Right renal pelvis (tissue), 4 donors: ENCODE measurements at regions not wholly inside any gene's neighbourhood (a gene's known extent, or its start where the extent isn't known, plus 50 kb on each side); places are given as distances from the start of the nearest gene placed in this dataset.

Experiments used
- DNase-seq, 4 donors: peaks; one replicate each; pipeline ENCODE4 v3.0.0-alpha.2; 2013; ENCODE audit warnings: low read depth in 4 of 4, low spot score in 3 of 4, missing footprints in 1 of 4

GRCh38 chr17:79269620-79270019, 195.0 kb downstream of the ENGASE start:
- DNase-seq = no peak

DNA sequence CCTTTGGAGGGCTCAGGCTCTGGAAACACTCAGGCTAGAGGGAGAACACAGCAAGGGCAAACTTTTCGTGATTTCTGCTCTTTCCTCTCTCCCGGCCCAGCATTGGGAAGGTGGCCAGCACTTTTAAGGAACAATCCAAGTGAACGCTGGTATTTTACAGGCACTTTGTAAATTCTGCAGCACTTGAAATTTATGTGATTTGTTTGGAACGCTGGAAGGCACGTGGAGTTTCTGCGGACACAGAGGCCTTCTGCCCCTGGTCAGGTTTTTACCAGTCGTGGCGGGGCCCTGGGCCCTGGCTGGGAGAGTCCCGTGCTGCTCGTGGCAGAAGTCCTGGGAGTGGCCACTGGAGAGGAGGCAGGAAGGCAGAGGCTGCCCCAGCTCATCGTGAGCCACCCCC, 188.6 kb downstream of the ENGASE start:
- no peak for DNase-seq

DNA sequence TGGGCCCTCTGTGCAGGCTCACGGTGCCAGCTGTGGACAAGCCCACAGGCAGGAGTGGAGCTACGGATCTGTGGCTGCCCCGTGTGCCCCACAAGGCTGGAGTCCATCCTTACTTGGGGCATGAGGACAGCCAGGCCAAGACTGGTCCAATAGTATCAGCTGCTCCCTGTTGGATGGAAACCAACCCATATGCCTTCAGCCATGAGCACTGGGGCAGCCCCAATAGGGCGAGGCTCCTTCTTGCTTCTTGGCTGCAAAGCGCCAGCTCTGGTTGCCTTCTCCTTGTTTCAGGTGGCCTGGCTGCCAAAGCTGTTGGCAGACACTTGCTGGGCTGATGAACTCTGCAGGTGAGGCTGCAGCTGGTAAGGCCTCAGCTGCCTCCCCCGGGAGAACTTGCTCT, 188.0 kb downstream of the ENGASE start:
- DNase-seq = no peak

- no peak for DNase-seq
Measured at GRCh38 chr17:79261355-79262072, 186.9 kb downstream of the ENGASE start.

- DNase-seq = no peak
Measured at GRCh38 chr17:79258843-79259242, 184.2 kb downstream of the ENGASE start.

DNA sequence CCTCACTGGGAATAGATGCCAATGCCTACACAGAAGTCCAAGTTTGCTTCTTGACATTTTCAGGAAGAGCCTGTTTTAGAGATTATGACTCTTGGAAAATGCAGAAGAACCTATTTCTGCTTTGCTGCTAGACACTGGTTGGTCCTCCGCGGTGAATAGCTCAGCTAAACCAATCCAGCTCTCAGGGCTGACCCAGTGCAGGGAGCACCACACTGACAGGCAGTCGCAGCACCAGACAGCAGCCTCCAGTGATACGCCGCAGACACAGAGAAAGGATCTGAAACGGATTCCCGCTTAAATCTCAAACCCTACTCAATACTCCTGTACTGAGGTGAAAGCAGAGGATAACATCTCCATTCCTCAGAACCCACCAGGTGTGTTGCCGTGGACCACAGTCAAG, 183.4 kb downstream of the ENGASE start:
- no peak for DNase-seq

GRCh38 chr17:79255926-79256585, 181.4 kb downstream of the ENGASE start:
- no peak for DNase-seq

DNA sequence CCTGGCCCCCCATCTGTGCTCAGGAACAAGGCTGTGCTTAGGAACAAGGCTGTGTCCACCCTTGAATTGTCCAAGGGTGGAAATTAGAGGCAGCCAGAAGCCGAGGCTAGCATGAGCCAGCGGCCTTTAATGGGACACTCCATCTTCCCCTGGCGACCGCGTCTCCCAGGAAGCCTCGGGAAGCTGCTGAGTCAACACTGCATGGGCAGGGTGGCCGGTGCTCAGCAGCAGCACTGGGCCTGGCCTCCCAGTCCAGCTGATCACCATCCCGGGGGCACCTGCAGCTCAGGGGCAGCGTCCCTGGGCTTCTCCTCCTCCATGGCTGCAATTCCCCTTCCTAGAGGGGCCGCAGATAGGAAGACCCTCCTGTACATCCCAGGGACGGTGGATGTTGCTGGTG, 180.8 kb downstream of the ENGASE start:
- DNase-seq = no peak

- no peak for DNase-seq
Measured at GRCh38 chr17:79255046-79255445, 180.4 kb downstream of the ENGASE start.

DNA sequence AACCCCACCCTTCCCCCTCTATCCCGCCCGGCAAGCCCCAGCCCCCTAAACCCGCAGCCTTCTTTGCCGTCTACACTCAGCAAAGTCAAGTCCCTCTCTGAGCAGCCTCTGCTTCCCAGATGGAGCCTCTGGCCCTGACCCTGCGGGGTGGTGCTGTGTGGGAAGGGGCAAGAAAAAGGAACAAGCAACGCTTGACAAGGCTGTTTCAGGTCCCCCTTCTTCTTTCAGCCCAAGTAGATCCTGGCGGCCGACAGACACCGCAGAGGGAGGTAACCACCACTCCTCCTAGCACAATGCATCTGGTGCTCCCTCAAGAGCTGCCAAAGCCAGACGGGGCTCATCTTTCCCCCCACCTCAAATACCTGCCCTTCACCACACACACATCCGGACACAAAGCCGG, 178.3 kb downstream of the ENGASE start:
- DNase-seq = no peak

- no peak for DNase-seq
Measured at GRCh38 chr17:79251824-79252223, 177.2 kb downstream of the ENGASE start.

GRCh38 chr17:79249929-79250521, 175.4 kb downstream of the ENGASE start:
- DNase-seq = no peak

DNA sequence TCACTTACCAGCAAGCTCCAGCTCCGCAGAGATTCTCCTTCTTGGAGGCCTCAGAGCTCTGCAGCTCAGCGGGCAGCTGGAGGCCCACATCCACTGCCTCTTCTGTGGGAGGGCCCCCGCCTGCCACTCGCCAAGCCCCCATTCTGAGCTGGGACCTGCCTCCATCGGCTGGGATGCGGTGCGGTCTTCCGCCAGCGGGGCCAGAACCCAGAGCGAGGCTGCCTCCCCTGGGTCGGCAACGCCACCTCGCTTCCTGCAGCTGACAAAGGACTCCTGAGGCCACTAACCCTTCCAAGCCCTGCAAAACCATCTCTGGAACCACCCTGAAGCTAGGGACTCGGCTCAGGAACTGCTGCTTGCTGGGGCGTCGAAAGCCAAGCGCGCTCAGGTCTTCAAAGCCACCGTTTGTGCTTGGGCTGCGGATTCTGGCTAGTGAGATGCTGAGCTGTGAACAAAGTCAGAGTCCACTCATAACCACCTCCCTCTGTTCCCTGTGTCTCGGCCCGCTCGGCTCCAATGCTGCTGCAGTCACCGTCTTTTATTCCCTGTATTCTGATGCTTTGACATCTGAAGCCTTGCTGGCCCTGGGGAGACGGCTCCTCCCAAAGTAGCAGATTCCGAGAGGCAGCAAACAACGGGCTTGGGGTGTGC, 174.3 kb downstream of the ENGASE start:
- no peak for DNase-seq

DNA sequence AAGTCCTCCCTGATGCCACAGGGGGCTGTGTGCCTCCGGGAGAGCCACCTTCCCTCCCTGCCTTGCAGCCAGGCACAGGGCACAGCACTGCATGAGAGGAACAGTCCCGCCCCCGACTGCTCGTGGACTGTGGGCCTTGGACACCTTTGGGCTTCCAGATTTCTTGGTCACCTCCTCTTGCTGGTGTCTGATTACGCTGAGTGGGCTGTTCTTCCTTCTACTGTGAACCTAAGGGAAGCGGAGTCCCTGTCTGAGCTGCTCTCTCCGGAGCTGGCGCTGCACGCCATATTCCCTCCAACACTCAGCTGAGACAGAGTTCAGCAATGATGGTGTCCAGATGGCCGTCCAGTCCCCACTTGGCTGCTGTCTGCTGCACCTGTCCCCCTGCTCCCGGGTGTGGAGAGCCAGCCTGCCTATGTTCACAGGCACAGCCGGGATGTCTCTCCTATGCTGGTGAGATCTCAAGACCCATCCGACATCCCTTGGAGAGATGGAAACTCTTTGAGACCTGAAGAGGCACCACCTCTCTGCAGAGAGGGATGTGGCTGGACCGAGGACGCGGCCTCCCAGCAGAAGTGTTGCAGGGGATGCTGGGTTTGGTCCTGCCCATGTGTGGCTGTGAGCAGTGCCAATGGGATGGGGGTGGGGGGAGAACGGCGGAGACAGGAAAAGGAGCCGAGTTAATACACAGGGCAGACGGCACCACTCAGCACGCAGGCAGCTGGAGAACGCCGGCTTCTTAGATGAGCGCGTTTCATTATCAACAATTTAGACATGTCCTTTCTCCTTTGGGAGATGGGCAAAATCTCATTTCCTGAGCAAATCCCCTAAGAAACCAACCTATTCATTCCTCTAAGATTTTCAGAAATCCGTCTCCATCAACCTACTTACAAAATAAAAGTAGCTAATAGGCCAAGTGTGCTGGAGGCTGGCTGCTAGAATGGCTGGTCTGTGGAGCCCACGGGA, 171.9 kb downstream of the ENGASE start:
- no peak for DNase-seq

GRCh38 chr17:79244665-79245064, 170.0 kb downstream of the ENGASE start:
- no peak for DNase-seq

GRCh38 chr17:79243996-79244395, 169.4 kb downstream of the ENGASE start:
- no peak for DNase-seq

- no peak for DNase-seq
Measured at GRCh38 chr17:79243603-79243990, 169.0 kb downstream of the ENGASE start.

DNA sequence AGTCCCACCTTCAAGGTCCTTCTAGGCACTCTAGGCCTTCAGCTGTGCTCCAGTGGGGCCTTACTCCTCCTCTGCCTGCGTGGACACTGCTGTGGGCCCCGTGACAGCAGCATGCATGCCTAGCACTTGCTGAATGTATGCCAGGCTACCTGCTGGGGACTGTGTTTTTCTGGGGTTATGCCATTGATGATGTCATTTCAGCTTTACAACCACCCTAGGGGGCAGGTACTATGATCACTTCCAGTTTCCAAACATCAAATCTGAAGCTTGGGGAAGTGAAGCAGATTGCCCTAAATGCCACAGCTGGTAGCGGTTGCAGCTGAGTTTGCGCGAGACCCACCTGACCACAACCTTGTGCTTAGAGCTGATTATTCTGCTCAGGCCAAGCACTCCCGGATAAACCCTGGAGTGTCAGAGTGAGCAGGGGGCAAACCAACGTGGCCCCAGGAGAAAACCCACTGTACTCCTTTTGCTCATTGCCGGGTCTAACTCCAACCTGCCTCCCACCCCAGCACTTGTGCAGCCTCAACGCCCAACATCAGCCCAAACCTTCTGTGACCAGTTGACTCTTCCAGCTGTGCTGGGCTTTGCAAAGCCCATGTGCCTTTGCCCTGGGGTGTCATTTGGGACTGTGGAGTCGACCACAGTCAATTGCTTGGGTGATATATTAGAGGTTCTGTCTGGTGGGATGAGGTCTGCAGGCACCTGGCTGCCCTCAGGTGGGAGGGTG, 168.4 kb downstream of the ENGASE start:
- no peak for DNase-seq

DNA sequence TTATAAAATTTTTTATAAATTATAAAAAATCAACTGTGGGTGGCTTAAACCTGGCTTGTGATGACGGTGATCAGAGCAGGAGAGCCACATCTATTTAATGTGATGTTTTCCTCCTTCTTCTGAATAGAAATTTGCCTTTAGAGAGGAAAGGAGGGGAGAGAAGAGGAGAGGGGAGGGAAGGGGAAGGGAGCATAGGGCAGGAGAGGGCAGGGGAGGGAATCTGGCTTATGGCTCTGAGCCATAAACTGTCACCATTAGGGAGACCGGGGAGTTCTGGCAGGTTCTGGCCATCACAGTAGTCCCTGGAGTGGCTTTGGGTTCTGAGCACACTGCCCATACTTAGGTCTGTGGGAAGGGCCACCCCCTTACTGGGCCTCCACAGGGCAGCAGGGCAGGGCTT, 167.8 kb downstream of the ENGASE start:
- DNase-seq = no peak

DNA sequence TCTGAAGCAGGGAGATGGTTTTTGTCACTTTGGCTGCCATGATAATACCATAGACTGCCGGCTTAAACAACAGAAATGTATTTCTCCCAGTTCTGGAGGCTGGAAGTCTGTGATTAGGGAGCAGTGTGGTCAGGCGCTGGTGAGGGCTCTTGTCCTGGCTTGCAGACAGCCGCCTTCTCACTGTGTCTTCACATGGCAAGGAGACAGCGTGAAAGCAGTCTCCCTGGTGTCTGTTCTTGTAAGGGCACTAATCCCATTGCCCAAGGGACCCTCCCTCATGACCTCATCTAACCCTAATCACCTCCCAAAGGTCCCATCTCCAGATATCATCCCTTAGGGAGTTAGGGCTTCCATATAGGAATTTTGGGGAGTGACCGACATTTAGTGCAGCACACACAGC, 167.0 kb downstream of the ENGASE start:
- no peak for DNase-seq
